GM12891 (cell line): ENCODE measurements at regions not wholly inside any gene's neighbourhood (a gene's known extent, or its start where the extent isn't known, plus 50 kb on each side); places are given as distances from the start of the nearest gene placed in this dataset.
A peak's percentile ranks its signal among the peaks of the same experiment; 100 is the strongest.

Experiments
- DNase-seq: peaks from one replicate; pipeline ENCODE4 v3.0.0; 2011; ENCODE audit warnings: low spot score; ENCODE audit not compliant: insufficient read length
- FAIRE-seq: peaks from 2 replicates; lab custom pipeline; 2011; peaks lifted over from hg19 to GRCh38; lab: Jason Lieb, UNC
- PAX5 ChIP-seq: IDR thresholded peaks from 2 replicates; pipeline ENCODE4 v1.6.1; 2011; ENCODE audit warnings: low read length, moderate library complexity, mild to moderate bottlenecking; ENCODE audit not compliant: insufficient read depth, severe bottlenecking
- POLR2A ChIP-seq: IDR thresholded peaks from 2 replicates; pipeline ENCODE4 v1.6.1; 2011; ENCODE audit warnings: low read depth, low read length, control low read depth
- POLR2AphosphoS5 ChIP-seq: IDR thresholded peaks from 2 replicates; pipeline ENCODE4 v1.6.1; 2011; ENCODE audit warnings: low read depth, low read length, control low read depth
- POU2F2 ChIP-seq: IDR thresholded peaks from 2 replicates; pipeline ENCODE4 v1.6.1; 2011; ENCODE audit warnings: low read depth, mild to moderate bottlenecking, control low read depth, low read length, moderate library complexity
- SPI1 ChIP-seq: IDR thresholded peaks from 2 replicates; pipeline ENCODE4 v1.6.1; 2011; ENCODE audit warnings: low read depth, low read length, control low read depth
- TAF1 ChIP-seq: IDR thresholded peaks from 2 replicates; pipeline ENCODE4 v1.6.1; 2011; ENCODE audit warnings: low read depth, low read length, control low read depth

GRCh38 chr13:73776151-73776785 is 357.9 kb downstream of the KLF12 start:
- DNase-seq (no peak), FAIRE-seq (no peak)
- no peak for TF ChIP-seq POU2F2

GRCh38 chr13:73773168-73773549 is 361.0 kb downstream of the KLF12 start:
- DNase-seq (no peak), FAIRE-seq (no peak)
- TF ChIP-seq POLR2AphosphoS5 (no peak), TAF1 (no peak), SPI1 (no peak), POU2F2 (no peak)

GRCh38 chr13:73772449-73773167 is 361.6 kb downstream of the KLF12 start:
- FAIRE-seq (no peak), DNase-seq (no peak)
- TF ChIP-seq POLR2A (no peak), SPI1 (no peak), POLR2AphosphoS5 (no peak), PAX5 (no peak), TAF1 (no peak), POU2F2 (no peak)

GRCh38 chr13:73767747-73768315 is 366.4 kb downstream of the KLF12 start:
- TF ChIP-seq POLR2A, result no peak
- TF ChIP-seq POLR2AphosphoS5, result no peak
- no peak for TF ChIP-seq TAF1
- TF ChIP-seq POU2F2, result no peak
- no peak for DNase-seq
- FAIRE-seq, result no peak

- no peak for TF ChIP-seq PAX5
- TF ChIP-seq POLR2A, result no peak
- peak; percentile 99 for TF ChIP-seq POU2F2
- TF ChIP-seq POLR2AphosphoS5, result no peak
- no peak for TF ChIP-seq TAF1
- DNase-seq, result no peak
- FAIRE-seq, result peak; percentile 23
Observed at GRCh38 chr13:73767191-73767741, 366.9 kb downstream of the KLF12 start.

GRCh38 chr13:73765651-73766384 is 368.4 kb downstream of the KLF12 start:
- no peak for DNase-seq
- peak; percentile 42; the same call in 1 of the 2 replicates for TF ChIP-seq POU2F2
- no peak for TF ChIP-seq SPI1
- TF ChIP-seq PAX5, result no peak
- peak; percentile 63; the same call in 1 of the 2 replicates for TF ChIP-seq TAF1
- no peak for TF ChIP-seq POLR2A
- no peak for TF ChIP-seq POLR2AphosphoS5
- FAIRE-seq, result peak; percentile 72

- DNase-seq (no peak), FAIRE-seq (no peak)
- TF ChIP-seq PAX5, result no peak
- TF ChIP-seq TAF1, result no peak
- no peak for TF ChIP-seq SPI1
- TF ChIP-seq POLR2AphosphoS5, result no peak
- TF ChIP-seq POLR2A, result no peak
- TF ChIP-seq POU2F2, result no peak
Observed at GRCh38 chr13:73759434-73759833, 374.8 kb downstream of the KLF12 start.

- no peak for TF ChIP-seq SPI1
- TF ChIP-seq PAX5, result no peak
- no peak for TF ChIP-seq POLR2A
- no peak for TF ChIP-seq POU2F2
- TF ChIP-seq POLR2AphosphoS5, result no peak
- no peak for DNase-seq
- no peak for FAIRE-seq
Observed at GRCh38 chr13:73757481-73758233, 376.5 kb downstream of the KLF12 start.

- DNase-seq, result no peak
- peak; percentile 82 for FAIRE-seq
- no peak for TF ChIP-seq POLR2AphosphoS5
- TF ChIP-seq PAX5, result no peak
- no peak for TF ChIP-seq SPI1
- no peak for TF ChIP-seq POU2F2
- no peak for TF ChIP-seq TAF1
- TF ChIP-seq POLR2A, result no peak
Observed at GRCh38 chr13:73754727-73755292, 379.4 kb downstream of the KLF12 start.
